GDM1 (cell line): ENCODE measurements at regions not wholly inside any gene's neighbourhood (a gene's known extent, or its start where the extent isn't known, plus 50 kb on each side); places are given as distances from the start of the nearest gene placed in this dataset.
"Not testable (repeated sequence)": the region's sequence is repeated elsewhere in the genome, so short reads cannot be mapped to it uniquely, and the experiment has no call there.

Experiments
- DNase-seq: peaks from one replicate; lab custom pipeline; 2025; lab: John Stamatoyannopoulos, UW

DNA sequence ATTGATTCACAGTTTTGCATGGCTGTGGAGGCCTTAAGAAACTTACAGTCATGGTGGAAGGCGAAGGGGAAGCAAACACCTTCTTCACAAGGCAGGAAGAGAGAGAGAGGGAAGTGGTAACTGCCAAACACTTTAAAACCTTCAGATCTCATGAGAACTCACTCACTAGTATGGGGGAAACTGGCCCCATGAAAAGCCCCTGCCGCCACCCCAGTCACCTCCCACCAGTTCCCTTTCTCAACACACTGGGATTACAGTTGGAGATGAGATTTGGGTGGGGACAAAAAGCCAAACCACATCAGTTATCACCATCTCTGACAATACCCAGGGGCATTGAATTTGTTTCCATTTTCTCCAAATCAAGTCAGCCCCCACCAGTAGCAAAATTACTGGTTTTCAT, 740.4 kb downstream of the GATA3 start:
- no peak for DNase-seq

DNA sequence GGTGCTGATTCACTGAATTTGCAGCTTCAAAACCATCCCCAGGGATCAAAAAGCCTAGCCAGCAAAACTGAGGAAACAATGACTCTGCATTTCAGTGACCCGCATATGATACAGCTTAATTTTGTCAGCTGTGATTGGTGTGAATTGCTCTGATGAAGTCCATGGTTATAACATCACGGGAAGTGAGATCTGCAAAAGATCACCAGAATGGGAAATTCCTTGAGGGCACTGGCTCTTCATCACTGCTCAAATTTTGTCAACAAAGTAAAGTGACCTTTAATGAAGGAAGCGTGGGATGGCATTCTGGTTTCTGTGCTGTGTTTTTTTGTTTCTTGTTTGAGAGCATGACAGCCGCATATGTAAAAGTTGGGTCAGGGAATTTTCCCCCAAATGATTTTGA, 745.9 kb downstream of the GATA3 start:
- DNase-seq = no peak

DNA sequence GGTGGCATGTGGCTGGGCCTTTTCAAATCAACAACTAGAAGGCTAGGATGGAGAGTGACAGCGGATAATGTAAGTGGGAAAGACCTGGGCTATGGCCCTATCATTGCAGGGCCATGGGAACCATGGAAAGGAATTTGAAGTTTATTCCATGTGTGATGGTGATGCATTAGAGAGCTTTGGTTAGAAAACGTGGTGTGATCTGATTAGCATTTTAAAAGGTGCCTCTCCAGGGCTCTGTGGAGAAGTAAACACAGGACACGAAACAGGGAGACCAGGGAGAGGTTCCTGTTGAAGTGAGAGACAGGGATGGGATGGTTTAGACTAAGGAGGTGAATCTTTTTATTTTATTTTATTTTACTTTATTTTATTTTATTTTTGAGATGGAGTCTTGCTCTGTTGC, 749.5 kb downstream of the GATA3 start:
- DNase-seq = no peak

DNA sequence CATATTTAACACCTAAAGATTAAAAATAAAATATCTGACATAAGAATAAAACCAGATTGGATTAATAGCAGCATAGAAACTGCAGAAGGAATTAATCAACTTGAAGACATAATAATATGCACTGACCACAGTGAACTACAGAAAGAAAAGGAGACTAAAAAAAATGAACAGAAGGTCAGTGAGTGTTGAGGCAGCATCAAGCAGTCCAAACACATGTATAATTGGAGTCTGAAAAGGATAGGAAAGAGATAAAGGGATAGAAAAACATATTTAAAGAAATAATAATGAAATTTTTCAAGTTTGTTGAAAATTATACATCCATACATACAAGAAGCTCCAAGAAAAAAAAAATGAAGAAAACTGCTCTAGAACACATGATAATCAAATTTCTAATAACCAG, 756.2 kb downstream of the GATA3 start:
- DNase-seq = no peak

DNA sequence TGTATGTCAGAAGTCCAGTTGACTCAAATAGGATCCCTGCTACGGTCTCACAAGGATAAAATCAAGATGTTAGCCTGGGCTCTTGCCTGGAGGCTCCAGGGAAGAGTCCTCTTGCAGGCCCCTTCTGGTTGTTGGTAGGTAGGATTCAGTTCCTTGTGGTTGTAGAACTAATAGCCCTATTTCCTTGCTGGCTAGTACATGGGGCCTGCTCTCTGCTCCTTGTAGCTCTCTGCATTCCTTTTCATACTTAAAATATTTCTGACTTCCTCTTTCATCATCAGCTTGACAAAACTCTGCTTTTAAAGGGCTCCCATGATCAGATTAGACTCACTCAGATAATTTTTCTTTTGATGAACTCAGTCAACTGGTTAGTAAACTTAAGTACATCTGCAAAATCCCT, 756.7 kb downstream of the GATA3 start:
- DNase-seq = no peak

DNA sequence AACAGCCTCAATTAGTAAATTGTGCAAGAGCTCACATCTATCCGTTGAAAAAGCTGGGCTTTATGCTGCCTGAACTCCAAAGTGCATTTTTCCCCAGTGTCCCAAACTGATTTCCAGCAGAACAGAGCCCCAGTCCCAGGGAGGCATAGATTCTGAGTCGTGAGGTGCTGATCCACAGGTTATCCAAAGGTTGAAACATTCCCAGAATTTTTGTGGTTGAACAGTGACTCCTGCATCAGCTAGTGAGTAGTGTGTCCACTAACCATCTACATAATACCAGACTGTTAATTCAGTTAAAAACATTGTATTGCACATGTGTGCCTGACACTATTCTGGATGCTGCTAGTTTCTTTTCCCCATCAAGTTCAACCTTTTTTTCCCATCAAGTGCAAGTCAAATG, 761.5 kb downstream of the GATA3 start:
- no peak for DNase-seq

DNA sequence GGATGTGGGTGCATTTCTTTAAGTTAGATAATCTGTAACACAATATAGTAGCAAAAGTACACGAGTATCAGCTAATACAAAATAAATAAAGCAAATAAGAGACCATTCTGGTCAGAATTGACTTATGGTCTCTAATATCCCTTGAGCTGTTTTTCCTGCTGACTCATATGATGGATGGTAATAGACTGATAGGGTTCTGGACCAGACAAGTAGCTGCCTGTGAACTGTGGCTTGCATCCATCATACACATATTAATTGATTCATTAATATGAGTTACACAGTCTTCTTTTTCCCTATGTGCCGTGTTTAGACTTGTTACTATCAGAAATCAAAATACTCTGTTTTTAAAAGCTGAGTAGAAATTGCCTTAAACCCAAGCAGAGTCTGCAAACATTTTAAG, 762.8 kb downstream of the GATA3 start:
- no peak for DNase-seq

DNA sequence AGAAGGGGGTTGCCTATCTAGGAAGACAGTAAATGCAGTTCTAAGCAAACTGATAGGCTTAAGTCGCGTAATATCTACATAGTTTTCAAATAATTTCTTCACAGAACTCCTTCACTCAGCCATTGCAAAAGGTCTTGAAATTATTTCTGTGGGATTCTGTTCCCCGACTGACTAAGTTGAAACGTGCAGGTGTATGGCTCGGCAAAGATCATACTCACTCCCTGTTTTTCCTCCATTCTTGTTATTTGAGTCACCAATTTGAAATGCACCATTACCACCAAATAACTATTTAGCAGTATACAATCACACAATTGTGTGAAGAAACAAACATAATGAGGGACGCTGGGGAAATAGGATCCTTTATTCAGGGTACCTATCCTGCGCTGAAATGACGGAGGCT, 771.1 kb downstream of the GATA3 start:
- DNase-seq = no peak

DNA sequence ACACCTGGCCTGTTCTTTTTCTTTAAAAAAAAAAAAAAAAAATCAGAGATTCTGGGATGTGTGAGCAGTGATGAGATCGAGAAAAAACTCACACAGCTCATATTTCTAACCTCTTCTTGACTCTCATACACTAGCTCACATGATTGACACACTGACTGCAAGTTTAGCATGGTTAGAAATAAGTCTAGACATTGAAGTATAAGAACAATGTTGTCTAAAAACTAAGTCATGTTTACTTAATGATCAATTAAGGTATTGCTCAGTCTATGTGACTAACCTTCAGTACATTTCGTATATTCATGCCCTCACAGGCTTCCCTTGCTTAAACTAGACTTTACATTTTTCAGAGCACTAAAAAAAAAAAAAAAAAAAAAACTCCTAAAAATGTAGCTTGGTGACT, 775.1 kb downstream of the GATA3 start:
- DNase-seq = no peak

DNA sequence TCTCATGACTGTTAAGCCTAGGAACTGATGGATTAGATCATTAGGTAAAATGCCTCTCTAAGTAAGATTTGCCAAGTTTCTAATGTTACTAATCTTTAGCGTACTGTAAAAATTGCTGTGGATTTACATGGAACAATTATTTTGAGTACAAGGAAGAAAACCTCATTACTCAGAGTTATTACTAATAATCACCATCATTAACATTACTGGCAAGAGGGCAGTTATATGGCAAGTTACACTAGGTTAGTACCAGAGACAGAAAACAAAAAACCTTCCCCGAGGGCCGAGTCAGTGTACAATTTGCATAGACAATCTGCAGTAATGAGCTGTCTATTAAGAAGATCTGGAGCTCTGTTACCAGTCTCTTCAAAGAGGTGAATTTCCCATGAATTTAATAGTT, 775.6 kb downstream of the GATA3 start:
- DNase-seq = no peak

DNA sequence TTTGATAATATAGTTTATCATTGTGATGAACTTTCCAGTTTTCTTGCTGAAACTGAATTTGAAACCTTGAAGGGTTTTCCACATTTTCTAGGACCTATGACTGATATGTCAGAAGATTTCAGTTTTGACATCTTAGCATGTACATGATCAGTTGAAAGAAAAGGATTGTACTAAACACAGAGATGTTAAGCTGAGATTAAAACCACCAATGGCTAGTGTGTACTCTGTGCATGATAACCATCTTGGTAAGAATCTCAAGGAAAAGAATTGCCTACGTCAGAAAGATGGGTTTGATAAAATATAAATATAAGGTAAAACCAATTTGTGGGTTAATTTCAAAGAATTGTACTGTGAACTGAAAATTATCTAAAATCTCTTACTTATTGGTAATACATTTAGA, 776.4 kb downstream of the GATA3 start:
- DNase-seq = no peak

DNA sequence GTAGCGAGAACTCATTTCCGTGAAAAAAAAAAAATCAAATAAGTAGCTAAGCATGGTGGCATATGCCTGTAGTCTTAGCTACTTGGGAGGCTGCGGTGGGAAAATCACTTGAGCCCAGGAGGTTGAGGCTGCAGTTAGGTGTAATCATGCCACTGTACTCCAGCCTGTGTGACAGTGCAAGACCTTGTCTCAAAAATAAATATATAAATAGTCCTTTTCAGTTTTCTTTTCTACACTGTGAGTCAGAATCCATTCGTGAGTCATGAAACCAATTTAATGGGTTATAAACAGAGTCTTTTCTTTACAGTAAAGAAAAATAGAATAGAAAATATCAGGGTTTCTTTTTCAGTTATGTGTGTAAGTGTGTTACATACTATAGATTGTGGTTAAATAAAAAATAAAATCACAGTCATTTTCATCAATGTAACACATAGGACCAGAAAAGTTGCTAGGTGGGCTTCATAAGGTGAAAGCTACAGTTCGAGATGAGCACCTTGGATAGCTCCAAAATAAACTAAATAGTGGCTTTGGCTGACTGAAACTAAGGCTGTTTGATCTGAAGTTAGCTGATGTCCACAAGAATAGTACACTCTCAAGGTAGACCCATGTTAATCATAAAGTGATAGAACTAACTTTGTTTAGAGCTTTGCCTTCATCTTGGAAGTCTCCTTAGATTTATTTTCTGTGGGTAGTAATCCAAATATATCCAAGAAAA, 781.1 kb downstream of the GATA3 start:
- no peak for DNase-seq

DNA sequence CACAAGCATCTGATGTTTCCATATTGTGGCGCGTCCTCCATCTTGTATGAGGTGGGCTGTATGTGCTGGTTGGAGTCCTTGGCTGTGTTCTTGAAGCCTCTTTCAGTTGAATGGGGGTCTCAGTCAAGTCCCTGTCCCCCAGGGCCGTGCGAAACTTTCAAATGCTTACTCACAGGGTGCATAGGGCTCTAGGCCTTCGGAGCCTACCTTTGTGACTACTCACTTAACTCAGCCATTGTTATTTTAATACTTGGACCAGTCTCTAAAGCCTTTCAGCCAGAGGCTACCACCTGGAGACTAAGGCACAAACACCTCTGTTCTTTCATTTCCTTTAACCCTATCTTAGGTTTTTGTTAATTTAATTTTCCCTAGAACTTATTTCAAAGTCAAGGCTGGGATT, 785.9 kb downstream of the GATA3 start:
- no peak for DNase-seq

DNA sequence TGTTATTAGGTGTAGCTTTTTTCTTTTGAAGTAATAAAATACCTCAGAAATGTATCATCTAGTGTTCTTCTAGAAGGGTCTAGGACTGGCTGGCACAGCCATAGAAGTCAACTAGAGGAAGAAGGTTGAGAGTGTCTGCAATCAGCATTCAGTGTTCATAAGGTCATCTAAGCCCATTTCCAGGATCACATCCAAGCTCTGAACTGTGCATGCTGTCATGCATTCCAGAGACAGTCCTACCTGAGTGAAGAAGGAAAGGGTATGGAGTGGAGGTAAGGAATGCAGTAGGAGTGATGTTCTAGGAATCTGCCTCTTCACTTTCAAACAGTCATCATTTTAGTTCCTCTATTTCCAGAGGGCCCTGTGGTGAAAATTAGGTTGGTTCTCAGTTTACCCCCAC, 789.7 kb downstream of the GATA3 start:
- DNase-seq = no peak

DNA sequence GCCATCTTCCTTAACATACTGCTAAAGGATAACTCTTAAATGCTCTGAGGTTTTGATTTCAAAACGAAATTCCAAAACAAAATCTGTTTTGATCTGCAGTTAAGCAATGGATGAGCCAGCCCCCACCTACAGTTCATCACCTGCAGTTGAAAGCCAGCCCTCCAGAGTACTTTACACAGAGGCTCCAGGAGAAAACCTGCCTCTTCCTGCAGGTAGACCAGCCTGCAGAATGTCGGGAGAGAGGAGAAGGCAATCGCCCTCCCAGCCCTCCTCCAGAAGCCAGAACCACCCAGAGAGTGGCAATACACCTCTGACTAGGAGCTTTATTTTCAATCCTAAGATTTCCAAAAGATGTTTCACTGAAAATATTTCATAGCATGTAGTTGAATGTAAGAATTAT, 798.1 kb downstream of the GATA3 start:
- no peak for DNase-seq

DNA sequence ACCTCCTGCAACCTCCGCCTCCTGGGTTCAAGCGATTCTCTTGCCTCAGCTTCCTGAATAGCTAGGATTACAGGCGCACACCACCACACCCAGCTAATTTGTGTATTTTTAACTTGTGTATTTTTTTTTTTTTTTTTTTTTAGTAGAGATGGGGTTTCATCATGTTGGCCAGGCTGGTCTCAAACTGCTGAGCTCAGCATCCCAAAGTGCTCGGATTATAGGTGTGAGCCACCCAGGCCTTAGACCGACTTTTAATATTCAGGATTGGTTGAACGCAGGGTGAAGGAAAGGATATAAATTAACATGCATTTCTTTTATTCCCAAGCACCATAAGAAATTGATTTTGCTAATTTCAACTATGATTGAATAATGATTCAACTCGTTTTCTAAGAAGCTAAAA, 798.6 kb downstream of the GATA3 start:
- no peak for DNase-seq

DNA sequence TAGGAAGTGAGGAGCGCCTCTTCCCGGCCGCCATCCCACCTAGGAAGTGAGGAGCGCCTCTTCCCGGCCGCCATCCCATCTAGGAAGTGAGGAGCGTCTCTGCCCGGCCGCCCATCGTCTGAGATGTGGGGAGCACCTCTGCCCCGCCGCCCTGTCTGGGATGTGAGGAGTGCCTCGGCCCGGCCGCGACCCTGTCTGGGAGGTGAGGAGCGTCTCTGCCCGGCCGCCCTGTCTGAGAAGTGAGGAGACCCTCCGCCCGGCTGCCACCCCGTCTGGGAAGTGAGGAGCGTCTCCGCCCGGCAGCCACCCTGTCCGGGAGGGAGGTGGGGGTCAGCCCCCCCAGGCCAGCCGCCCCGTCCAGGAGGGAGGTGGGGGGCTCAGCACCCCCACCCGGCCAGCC, 814.4 kb downstream of the GATA3 start:
- DNase-seq = not testable (repeated sequence)

DNA sequence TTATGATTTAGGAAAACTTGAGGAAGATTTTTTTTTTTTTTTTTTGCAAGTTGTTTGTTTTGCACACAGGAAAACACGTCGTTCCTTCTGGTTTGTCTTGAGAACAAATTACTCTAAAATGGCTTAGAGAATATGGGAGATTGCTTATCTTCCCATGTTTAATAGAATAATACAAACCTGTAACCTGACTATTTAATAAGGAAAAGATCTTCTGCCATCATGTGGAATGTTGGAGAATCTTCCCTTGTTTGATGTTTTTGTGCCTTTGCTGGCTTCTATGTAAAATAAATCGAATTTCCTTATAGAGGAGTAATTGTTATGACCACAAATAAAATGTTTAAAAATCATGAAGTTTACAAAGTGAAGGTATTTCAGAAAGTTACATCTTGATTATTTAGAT, 818.8 kb downstream of the GATA3 start:
- no peak for DNase-seq

DNA sequence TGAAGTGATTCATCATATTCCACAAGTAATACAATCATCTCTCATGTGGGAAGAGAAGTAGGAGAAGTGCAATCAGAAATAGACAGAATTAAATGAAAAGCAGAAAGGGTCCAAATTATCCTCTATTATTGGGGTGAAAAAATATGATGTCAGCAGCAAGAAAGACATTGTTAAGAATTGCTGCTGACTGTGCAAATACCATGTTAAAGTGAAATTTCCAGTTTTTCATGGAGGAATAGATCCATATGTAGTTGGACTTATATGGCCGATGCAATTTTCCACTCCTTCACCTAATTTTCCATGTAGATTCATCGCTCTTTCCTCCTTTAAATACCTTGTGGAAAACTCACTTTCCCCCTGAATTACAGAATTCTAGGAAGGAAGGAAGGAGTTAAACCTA, 819.8 kb downstream of the GATA3 start:
- DNase-seq = no peak

DNA sequence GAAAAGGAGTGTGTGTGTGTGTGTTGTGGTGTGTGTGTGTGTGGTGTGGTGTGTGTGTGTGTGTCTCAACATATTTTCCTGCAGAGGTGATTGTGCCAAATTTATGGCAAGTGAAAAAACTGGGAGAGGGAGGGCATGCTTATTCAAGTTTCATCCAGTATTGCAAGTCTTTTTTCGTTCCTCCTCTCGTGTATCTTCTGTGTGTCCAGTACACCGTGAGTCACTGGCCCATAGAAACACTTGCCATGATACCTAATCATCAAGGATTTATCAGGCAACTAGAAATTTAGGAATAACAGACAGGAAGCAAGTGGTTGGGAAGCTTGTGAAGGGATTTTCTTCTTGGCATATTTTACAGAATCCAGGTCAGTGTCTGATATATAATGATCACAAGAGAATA, 820.5 kb downstream of the GATA3 start:
- no peak for DNase-seq

DNA sequence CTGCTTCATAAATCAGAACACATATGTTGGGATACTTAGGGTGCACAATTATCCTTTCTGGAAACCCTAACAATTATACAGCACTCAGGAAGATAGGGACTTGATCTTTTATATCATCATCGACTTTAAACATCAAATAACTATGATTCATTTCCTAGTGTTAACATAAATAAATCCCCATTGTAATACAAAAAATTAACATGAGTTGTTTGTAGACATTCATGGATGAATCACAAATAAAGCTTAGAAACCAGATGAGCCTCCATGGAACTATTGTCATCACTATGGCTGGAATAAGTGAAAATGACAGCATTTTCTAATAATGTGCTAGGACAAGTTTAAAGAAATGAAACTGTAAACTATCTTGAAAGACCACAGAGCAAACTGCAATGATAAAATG, 821.7 kb downstream of the GATA3 start:
- DNase-seq = no peak

DNA sequence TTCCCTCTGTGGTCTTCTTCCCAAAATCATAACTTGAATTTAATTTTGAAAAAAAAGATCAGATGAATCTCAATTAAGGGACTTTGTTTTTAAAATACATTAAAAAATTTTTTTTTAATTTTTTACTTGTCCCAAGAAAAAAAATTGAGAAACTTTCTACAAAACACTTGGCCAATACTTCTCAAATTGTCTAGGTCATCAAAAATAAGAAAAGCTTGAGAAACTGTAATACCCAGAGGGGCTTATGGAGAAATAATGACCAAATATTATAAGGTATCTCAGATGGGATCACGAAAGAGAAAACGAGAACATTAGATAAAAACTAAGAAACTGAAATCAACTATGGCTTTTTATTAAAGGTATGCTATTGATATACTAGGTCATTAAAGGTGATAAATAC, 835.0 kb downstream of the GATA3 start:
- DNase-seq = no peak

DNA sequence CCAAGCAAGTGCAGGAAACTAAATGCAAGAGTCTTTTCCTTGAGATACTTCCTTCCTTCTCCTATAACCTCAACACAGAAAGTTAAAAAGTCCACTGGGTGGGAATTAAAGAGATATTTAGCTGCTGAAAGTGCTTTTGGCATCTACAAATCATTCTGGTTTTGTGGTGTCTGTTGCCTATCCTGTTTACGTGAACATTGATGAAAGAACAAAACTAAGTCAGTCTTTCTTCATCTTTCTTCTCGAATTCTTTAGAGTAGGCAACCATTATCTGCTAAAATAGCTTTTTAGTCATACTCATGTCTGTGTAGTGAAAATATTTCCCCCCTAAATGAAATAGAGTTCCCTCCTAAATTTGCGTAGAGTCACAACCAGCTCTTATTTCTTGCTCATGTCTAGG, 838.6 kb downstream of the GATA3 start:
- DNase-seq = no peak

DNA sequence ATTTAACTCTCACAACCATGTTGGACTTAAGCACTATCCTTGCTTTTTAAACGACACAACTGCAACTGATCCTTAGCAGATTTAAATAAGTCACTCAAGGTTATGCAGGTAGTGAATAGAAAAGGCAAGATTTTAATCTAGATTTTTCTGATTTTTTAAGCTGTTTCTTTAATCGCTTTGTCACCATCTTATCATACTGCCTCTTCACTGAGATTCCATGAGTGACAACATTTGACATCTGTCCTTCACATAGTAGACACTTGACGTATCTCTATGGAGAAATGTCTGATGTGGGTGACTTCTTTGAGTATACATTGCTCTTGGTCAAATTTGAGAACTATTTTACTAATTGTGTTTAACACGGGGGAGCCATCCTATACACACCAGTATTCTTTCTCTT, 839.7 kb downstream of the GATA3 start:
- DNase-seq = no peak

DNA sequence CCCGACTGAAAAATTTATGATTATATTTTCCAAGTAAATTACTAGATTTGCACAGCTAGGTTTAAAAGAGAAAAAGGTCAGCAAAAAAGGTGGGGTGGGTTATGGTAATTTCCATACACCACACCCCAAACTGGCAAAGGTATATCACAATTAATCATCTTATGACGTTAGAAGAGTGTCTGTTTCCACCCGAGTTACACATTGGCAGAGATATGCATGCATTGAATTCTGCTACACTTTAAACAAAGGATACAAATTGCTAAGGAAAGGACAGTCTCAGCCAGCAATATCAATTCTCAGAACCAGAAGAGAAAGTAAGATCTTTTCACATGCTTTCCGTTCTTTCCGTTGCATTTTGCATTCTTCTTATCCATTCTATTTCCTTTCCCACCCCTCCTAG, 843.3 kb downstream of the GATA3 start:
- no peak for DNase-seq
